ENCODE measurements at regions not wholly inside any gene's neighbourhood (a gene's known extent, or its start where the extent isn't known, plus 50 kb on each side); places are given as distances from the start of the nearest gene placed in this dataset.
A peak's percentile ranks its signal among the peaks of the same experiment; 100 is the strongest.

DNA sequence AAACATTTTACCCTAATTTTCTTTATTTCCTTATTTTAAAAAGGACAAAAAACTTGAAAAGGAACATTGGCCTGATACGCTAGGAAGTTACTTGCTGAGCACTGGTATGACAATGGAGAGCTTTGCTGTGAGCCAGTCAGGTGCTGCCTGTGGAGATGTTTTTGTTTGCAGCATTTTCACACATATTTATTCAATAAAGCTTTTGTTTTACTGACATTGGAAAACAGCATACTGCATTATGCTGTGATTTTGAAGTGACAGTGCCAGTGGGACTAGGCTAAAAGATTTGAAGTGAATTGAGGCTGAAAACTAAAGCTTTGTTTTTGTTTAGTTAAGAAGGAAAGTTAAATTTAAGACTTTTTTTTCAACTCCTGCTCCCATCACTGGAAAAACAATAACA, 470.7 kb upstream of the ZEB2 start:
- H3K36me3 ChIP-seq (ENCODE audit: insufficient read depth): 0 out of 2 replicates have a peak, but pooled peaks cover 5% of the 10 kb centered on the region
- H4K20me1 ChIP-seq (replicated peaks; ENCODE audit: insufficient read depth): no peaks in the 10 kb centered on the region
- TF ChIP-seq POLR2AphosphoS5 (IDR thresholded peaks at IDR 0.05; ENCODE audit: low read depth) (no peak), ZNF462 (CRISPR knock-in tag; IDR thresholded peaks at IDR 0.05) (no peak), STAT1 (IDR thresholded peaks at IDR 0.05; ENCODE audit: unreplicated experiment) (no peak), JUNB (IDR thresholded peaks at IDR 0.05; ENCODE audit: unreplicated experiment) (no peak), NANOG (IDR thresholded peaks at IDR 0.05; ENCODE audit: borderline replicate concordance) (no peak), ZNF114 (CRISPR knock-in tag; IDR thresholded peaks at IDR 0.05) (no peak), ZNF331 (CRISPR knock-in tag; IDR thresholded peaks at IDR 0.05; ENCODE audit: low read depth) (no peak)
- TF ChIP-seq, protein P1, sequence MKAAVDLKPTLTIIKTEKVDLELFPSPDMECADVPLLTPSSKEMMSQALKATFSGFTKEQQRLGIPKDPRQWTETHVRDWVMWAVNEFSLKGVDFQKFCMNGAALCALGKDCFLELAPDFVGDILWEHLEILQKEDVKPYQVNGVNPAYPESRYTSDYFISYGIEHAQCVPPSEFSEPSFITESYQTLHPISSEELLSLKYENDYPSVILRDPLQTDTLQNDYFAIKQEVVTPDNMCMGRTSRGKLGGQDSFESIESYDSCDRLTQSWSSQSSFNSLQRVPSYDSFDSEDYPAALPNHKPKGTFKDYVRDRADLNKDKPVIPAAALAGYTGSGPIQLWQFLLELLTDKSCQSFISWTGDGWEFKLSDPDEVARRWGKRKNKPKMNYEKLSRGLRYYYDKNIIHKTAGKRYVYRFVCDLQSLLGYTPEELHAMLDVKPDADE (IDR thresholded peaks at IDR 0.05): no peak
- Mint-ChIP-seq H3K4me3 (no peak overlapping the region), H3K9me3 (peaks cover 26% of the 10 kb centered on the region), H3K4me1 (peaks cover 19% of the 10 kb centered on the region), H3K36me3 (ENCODE audit: low read depth) (peaks cover 37% of the 10 kb centered on the region), H3K27ac (no peak overlapping the region; the same call in 1 of the 2 replicates), H3K27me3 (ENCODE audit: insufficient read depth, low read depth, poor library complexity) (peaks cover 4% of the 10 kb centered on the region)
- H2AFZ ChIP-seq: no peak overlapping the region
- no peak overlapping the region for H3K4me3 ChIP-seq
- H3K79me2 ChIP-seq (replicated peaks; ENCODE audit: insufficient read depth): no peaks in the 10 kb centered on the region
- no peak overlapping the region for H3K27ac ChIP-seq (ENCODE audit: low read depth)
- H3K4me1 ChIP-seq (ENCODE audit: insufficient read depth): peaks cover 5% of the 10 kb centered on the region; the same call in 1 of the 2 replicates
- H3F3A ChIP-seq (replicated peaks; ENCODE audit: low read depth): no peaks in the 10 kb centered on the region
- no peak overlapping the region for H3K4me2 ChIP-seq
- ATAC-seq (peak; percentile 82), DNase-seq (ENCODE audit: low spot score) (peak; percentile 23)
- no peaks in the 10 kb centered on the region for H3K27me3 ChIP-seq (ENCODE audit: insufficient read depth)
- no peaks in the 10 kb centered on the region for H3K9me2 ChIP-seq (ENCODE audit: insufficient read depth)

Data from GM23338 (cell line).